ENCODE measurements at regions not wholly inside any gene's neighbourhood (a gene's known extent, or its start where the extent isn't known, plus 50 kb on each side); places are given as distances from the start of the nearest gene placed in this dataset.
A peak's percentile ranks its signal among the peaks of the same experiment; 100 is the strongest.

DNA sequence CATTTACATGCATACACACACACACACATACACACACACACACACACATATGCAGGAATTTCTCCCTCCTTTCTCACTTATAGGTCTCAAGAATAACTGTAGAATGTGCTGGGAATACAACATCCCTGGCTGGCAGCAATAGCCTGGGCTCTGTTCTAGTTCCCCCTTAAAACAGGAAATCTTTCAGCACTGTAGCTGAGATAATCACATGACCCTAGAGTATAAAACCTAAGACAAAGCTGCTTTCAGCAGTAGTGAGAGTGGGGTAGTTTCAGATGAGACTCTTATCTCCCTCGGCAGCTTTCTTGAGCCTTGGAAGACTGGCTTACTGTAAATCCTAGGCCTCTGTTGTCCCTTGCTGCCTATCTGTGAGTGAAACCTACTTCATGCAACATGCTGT is 137.4 kb upstream of the AKR1E2 start:
- DNase-seq (ENCODE audit: low spot score), result no peak

GRCh38 chr10:4688168-4688567 is 137.8 kb upstream of the AKR1E2 start:
- no peak for DNase-seq (ENCODE audit: low spot score)

GRCh38 chr10:4687397-4687796 is 138.6 kb upstream of the AKR1E2 start:
- DNase-seq (ENCODE audit: low spot score), result no peak

- DNase-seq (ENCODE audit: low spot score), result no peak
These were observed 139.4 kb upstream of the AKR1E2 start for GRCh38 chr10:4686644-4686996.

DNA sequence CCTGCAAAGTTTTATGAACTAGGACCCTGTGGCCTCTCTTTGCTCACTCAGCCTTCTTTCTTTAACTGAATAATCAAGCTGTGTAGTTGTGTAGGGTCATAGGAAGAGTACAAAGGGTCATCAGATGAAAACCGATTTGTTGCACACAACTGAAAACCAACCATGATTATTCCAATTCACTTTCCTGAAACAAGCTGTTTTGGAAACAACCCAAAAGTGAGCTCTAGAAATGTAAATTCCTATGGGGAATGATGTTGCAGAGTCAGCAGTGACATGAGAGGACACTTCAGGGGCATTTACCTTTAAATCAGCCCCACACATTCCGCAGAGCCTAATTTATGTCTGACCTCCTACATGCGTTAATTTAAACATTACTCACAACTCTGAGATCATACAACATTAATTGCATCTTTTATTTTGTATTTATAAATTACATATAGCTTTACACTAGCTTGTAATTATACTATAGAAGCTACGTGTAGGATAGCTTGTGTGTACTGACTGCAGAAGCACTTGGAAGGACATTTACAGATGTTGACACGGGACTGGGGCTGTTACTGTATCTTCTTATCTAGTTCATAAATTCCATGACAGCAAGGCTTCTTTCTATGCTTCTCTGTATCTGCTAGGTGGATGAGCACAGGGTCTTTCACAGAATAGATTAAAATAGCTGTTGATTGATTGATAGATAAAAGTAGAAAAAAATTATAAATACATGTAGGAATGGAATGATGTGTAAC is 139.9 kb upstream of the AKR1E2 start:
- DNase-seq (ENCODE audit: low spot score), result no peak

DNA sequence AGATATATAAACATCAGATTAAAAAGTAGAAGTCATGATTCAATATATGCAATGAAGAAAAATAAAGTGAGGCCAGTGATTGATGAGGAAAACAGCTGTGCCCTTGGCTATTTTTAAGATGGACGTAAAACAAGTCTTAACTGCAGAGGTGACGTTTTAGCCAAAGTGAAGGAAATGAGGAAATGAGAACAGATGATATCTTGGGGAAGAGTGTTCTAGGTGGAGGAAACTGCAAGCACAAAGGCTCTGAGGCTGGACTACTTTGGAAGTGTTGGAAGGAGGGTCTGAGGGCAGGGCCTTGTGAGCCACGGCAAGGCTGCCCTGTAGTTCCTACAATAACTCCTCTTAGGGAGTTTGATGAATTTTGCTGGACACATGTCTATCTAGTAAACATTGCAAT is 140.5 kb upstream of the AKR1E2 start:
- DNase-seq (ENCODE audit: low spot score), result no peak

DNA sequence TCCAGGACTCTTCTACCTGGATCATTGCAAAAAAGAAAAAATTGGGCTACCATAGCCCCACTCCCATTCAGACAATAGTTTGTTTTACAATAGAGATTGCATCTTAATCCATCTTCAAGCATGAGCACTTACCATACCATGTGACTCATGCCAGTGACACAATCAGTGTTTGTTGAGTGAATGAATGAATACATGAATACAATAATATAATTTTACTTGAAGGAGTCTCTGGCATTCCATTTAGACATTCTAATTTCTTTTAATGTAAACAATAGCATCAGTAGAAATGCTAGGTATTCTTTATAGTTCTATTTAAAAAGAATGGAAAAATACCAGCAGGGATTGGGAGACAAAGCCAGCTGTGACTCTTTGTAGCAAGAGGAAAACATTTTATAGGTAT is 141.6 kb upstream of the AKR1E2 start:
- no peak for DNase-seq (ENCODE audit: low spot score)

DNA sequence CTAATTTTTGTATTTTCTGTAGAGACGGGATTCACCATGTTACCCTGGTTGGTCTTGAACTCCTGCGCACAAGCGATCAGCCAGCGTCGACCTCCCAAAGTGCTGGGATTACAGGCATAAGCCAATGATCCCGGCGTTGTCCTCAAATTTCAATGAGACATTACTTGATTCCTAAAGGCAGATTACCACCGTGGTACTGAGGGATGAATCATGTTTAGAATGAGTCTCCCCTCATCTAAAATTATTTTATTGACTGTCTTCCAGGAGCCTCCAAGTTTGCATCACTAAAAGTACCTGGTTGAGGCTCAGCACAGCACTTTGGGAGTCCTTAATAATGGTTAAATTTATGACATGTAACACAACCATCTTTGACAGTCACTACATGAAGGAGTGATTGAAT is 142.2 kb upstream of the AKR1E2 start:
- DNase-seq (ENCODE audit: low spot score), result no peak

DNA sequence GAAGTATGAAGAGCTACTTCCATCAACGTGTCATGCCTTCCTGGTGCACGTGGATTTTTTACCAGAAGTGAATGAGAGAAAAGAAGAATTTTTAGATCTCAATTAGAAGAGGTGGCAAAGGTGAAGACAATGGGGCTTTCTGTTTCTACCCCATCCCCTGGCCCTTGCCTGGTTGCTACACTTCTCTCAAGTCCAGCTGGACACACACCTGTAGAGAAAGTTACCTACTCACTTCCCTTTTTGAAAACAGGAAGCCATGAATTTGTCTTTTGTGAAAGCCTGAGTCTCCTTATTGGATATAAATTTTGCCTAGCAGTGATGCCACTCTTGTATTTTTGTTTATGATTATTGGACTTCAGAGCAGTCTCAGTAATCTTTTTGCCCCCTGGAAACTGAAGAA is 142.9 kb upstream of the AKR1E2 start:
- DNase-seq (ENCODE audit: low spot score), result no peak

DNA sequence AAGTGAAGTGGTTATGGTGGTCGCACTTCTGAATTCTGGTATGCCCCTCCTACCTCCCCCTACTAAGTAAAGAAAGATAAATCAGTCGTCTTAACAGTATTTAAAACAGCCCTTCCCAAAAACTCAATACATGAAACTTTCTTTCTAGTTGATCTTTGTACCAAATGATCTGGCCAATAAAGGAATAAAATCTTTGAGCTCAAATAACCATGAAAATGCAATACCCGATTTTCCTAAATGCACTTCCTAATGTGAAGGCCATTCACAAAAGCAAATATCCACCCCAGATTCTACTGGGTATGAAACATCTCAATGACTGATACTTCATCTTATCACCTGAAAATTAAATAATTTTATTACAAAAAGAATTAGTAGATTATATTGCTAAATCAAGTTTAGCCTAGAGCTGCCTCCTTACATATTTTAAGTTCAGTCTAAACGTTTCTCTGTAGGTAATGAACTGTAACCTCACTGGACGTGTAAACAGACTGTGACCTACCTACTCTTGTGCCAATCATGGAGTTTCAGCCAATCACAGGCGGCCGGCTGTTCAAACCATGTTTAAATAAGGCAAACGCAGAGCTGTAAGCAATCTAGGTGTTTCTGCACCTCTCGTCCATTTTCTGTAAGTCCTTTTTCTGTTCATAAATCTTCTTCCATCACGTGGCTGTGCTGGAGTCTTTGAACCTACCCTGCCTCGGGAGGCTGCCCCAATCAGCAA is 146.9 kb upstream of the AKR1E2 start:
- no peak for DNase-seq (ENCODE audit: low spot score)

GRCh38 chr10:4678023-4678950 is 147.7 kb upstream of the AKR1E2 start:
- DNase-seq (ENCODE audit: low spot score), result no peak

DNA sequence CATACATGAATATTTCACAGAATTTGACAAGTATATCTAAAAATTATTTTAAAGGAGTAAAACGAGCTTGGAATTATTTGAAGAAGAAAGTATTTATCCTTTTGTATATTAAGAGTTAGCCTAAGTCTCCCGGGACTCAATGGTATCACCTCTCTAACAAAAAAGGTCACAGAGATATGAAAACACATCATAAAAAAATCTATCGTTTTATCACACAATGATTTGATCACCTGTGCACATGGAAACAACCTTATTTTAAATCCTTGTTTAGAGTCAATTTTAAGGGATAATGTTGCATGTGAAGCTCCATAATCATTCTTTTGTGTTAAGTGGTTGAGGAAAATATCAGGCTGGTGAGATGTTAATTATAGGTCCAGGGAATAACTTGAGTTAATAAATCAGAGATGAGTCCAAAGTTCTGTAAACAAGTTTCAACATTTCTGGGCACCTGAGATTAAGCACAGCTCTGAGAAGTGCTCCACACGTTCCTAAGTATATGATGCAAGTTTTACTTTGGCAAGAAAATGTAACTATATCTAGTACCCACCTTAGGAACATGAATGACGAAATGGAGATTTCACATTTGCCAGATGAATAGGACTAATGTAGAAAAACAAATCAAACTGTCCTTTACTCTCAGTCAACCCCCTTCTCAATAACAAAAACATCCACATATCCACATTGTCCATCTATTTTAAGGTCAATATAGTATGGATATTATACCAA is 148.5 kb upstream of the AKR1E2 start:
- DNase-seq (ENCODE audit: low spot score), result no peak

DNA sequence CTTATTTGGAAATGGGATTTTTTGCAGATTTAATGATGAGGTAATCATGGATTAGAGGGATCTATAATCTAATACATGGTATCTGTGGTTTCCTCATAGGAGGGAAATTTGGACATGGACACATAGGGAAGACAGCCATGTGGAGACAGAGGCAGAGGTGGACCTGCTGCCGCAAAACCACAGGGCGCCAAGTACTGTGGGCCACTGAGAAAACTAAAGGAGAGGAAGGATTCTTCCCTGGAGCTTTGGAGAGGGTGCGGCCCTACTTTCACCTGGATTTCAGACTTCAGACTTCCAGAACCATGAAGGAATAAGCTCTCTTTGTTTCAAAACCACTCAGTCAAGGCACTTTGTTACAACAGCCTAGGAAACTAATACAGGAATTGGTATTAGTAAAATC is 149.4 kb upstream of the AKR1E2 start:
- no peak for DNase-seq (ENCODE audit: low spot score)

- DNase-seq (ENCODE audit: low spot score), result no peak
These were observed 150.2 kb upstream of the AKR1E2 start for GRCh38 chr10:4675808-4676207.

- no peak for DNase-seq (ENCODE audit: low spot score)
These were observed 152.5 kb upstream of the AKR1E2 start for GRCh38 chr10:4673279-4674040.

DNA sequence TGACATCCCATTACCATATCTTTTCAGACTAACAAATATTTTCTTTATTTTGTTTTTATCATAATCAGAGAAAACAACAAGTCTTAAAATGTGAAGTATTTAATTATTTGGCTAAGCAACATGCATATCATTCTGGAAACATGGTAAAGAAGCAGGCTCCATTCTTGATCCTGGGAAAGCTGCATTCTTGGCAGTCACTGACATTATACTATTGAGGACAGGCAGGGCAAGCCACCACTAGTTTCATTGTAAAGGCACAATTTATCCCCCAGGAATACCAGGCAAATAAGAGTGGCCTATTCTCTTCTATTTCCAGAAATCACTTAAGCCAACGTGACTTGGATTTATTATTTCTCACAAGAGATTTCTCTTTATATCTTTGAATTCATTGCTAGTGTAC is 153.8 kb upstream of the AKR1E2 start:
- DNase-seq (ENCODE audit: low spot score), result no peak

GRCh38 chr10:4671451-4672145 is 154.4 kb upstream of the AKR1E2 start:
- DNase-seq (ENCODE audit: low spot score), result no peak

DNA sequence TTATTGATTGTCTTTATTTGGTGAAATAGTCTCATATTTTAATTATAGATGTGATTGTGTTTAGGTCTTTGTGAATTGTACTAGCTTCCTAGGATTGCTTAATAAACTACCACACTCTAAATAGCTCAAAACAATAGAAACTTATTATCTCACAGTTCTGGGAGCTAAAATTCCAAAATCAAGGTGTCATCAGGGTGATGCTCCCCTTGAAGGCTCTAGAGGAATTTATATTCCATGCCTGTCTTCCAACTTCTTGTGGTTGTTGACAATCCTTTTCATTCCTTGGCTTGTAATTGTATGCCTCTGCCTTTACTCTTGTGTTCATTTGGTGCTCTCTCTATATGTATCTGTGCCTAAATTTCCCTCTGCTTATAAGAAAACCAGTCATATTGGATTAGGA is 155.3 kb upstream of the AKR1E2 start:
- DNase-seq (ENCODE audit: low spot score), result no peak

DNA sequence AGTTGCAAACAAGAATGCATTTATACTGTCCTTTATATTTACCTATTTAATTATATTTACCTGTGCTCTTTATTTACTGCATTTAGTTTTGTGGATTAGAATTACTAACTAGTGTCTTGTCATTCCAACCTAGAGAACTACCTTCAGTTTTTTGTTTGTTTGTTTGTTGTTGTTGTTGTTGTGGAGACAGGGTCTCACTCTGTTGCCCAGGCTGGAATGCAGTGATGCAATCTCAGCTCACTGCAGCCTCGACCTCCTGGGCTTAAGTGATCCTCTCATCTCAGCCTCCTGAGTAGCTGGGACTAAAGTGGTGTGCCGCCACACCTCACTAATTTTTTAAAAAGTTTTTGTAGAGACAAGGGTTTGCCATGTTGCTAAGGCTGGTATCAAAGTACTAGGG is 156.4 kb upstream of the AKR1E2 start:
- no peak for DNase-seq (ENCODE audit: low spot score)

DNA sequence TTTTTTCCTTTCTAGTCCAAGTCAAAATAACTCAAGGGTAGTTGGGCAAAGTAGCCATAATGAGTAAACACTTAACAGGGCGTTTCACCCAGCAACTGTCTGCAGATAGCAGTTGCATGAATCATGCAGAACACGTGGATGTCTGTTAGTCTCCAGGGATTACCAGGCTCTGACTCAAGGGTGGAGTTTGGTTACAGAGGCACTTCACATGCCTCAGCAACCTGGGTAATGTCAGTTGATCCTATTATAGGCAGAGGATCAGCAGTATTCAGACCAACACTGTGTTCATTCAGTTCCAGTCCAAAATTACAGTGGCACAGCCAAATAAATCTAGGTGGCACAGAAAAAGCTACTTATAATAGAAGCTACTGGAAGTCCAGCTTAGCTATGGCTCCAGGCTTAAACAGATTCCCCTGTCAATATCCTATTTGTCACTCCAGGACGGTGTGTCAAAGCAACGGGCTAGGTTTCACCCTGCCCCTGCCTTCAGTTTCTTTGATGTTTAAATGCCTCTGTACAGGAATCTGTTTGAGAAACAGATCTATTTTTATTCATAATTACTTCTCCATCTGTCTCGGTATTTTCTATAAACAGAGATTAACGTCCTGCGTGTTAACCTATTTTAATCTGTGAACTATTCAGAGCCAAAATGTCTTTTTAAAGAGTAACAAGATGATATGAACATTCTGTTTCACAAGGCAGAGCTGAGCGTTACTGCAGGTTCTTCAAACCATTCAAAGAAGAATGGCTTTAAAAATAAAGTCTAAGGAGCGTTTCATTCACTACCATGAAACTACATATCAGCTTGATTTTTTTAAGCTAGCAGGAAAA is 162.6 kb upstream of the AKR1E2 start:
- peak; percentile 57 for DNase-seq (ENCODE audit: low spot score)

Data from hematopoietic multipotent progenitor cell treated with erythropoietin and hydrocortisone succinate and interleukin-3 and kit ligand, for 17 days (in vitro differentiated cells).